ENCODE measurements at regions not wholly inside any gene's neighbourhood (a gene's known extent, or its start where the extent isn't known, plus 50 kb on each side); places are given as distances from the start of the nearest gene placed in this dataset.
"Not testable (repeated sequence)": the region's sequence is repeated elsewhere in the genome, so short reads cannot be mapped to it uniquely, and the experiment has no call there.

GRCh38 chr2:41031282-41031681, 579.4 kb upstream of the SLC8A1 start:
- no peak for DNase-seq (ENCODE audit: insufficient read length, low spot score)
- no peak for FAIRE-seq

DNA sequence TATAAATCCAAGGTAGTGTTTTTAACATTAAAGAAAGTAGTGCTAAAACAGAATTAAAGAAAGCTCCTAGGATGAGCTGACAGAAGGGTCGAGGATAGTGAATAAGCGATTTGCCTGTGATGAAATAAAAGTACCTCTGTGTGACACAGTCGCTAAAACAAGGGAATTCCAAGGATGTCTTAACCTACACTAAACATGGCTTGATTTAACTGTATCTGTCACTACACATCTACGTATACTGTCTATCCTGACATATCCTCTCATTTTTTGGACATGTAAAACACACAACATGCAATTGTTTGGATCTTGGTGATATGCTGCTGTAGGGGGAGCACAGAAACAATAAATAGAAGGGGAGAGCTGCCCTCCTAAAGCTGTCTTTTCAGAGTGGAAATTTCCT, 580.8 kb upstream of the SLC8A1 start:
- no peak for FAIRE-seq

DNA sequence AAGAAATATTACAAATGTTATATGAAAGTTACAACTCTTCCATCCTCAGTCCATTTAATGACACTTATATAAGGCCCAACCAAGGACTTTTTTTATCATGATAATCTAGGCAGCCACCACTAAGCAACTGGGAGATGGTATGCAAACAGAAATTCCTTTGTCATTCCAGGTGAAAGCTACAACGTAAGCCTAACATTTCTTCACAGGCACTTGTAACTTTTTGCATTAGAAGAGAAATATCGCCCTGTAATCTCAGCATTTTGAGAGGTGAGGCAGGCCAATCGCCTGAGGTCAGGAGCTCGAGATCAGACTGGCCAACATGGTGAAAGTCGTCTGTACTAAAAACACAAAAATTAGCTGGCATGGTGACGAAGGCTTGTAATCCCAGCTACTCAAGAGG, 581.2 kb upstream of the SLC8A1 start:
- FAIRE-seq (no peak), DNase-seq (ENCODE audit: insufficient read length, low spot score) (no peak)

More for the DNA sequence above, 580.8 kb upstream of the SLC8A1 start:
- no peak for DNase-seq (ENCODE audit: insufficient read length, low spot score)

GRCh38 chr2:41038408-41038807, 586.5 kb upstream of the SLC8A1 start:
- no peak for FAIRE-seq
- no peak for DNase-seq (ENCODE audit: insufficient read length, low spot score)

- DNase-seq (ENCODE audit: insufficient read length, low spot score); FAIRE-seq: not testable (repeated sequence)
Measured at GRCh38 chr2:41039750-41040149, 587.9 kb upstream of the SLC8A1 start.

DNA sequence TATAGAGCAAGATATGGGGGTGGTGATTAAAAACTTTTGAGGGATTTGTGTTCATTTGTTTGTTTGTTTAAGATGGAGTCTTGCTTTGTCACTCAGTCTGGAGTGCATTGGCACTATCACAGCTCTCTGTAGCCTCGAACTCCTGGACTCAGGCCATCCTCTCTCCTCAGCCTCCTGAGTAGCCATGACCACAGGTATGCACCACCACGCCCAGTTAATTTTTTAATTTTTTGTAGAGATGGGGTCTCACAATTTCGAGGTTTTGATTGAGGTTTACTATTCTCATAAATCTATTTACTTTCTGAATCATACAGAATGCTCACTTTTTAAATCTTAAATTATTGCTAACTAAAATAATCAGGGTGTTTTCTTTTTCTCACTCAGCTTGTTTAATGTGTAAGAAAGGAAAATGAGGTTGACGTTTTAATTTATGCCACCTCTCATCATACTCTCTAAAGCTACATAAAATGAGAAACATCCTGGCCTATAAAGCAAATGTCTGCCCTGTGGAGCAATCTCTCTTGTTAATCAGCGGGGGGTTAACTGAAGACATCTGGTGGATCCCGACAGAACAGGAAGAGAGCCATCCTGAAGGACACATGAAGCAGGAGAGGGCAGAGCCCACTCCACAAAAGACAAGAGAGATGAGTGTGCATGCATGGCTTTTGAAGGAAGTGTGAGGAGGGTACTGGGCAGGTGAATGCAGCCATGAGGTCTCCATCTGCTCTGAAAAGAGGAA, 589.1 kb upstream of the SLC8A1 start:
- FAIRE-seq = no peak
- DNase-seq (ENCODE audit: insufficient read length, low spot score) = no peak

DNA sequence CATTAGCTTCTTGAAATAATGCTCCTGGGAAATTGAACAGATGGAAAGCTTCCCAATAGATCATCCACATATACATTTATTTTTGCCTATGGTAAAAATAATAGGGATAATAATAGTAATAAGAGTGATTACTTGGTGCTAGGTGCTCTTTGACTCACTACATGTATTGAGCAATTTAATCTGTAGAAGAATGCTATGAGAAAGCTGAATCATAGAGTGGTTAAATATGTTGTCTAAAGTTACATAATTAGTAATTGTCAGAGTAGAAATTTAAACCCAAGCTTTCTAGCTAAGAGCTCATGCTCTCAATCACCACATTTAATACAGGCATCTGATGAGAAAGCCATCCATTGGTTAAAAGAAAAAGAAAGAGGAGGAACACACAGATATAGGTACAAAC, 590.5 kb upstream of the SLC8A1 start:
- DNase-seq (ENCODE audit: insufficient read length, low spot score) (no peak), FAIRE-seq (no peak)

DNA sequence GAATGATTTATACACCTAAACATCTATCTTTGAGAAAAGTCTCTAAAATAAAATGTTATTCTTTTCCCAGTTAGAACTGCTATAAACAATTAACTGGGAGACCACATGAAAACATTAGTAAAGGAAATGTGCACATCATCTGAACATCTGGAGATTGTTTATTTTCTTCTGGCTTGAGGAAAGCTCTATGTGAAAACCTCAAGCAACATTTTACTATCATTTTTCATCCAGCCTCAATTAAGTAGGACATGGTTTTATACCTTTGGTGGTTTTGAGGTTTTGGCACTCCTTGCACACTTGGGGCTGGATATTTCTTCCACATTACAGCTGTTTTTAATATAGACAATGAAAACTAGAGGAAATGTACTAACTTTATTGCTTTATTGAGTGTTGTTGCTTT, 609.5 kb upstream of the SLC8A1 start:
- no peak for FAIRE-seq
- DNase-seq (ENCODE audit: insufficient read length, low spot score) = no peak

DNA sequence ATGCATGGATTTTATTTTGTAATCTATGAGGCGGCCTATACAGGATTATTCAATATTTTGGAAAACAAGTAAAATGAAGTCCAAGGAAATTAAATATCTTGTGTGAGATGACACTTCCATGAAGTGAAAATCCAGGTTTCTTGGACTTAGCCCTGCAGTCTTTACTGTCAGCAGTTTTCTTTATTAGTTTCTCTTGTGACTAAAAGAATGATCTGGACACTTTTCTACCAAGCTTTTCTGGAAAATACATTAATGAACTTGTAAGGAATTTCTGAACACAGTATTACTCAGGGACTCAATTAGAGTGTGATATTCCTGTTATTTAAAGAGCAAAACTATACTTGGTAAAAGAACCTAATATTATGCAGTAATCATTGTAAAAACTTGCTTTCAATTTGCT, 610.4 kb upstream of the SLC8A1 start:
- DNase-seq (ENCODE audit: insufficient read length, low spot score) (no peak), FAIRE-seq (no peak)

DNA sequence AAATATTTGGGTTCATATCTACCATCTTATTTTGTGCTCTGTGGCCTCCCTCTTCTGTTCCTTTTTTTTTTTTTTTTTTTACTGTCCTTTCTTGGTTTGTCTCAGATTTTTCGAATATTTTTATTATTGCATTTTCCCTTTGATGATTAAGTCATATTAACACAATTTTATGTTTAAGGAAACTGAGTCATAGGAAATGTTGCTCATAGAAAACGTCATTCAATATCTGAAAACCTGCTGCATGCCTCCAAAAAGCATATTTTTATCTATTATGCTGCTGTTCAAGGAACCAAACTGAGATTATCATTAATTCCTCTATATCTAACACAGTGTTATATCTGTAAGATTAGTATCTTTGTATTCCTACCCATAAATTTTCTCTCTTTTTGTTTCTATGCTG, 614.3 kb upstream of the SLC8A1 start:
- DNase-seq (ENCODE audit: insufficient read length, low spot score) (no peak), FAIRE-seq (no peak)

- DNase-seq (ENCODE audit: insufficient read length, low spot score) = no peak
- FAIRE-seq = no peak
Measured at GRCh38 chr2:41068740-41069139, 616.9 kb upstream of the SLC8A1 start.

GRCh38 chr2:41078341-41078740, 626.5 kb upstream of the SLC8A1 start:
- DNase-seq (ENCODE audit: insufficient read length, low spot score) (no peak), FAIRE-seq (no peak)

DNA sequence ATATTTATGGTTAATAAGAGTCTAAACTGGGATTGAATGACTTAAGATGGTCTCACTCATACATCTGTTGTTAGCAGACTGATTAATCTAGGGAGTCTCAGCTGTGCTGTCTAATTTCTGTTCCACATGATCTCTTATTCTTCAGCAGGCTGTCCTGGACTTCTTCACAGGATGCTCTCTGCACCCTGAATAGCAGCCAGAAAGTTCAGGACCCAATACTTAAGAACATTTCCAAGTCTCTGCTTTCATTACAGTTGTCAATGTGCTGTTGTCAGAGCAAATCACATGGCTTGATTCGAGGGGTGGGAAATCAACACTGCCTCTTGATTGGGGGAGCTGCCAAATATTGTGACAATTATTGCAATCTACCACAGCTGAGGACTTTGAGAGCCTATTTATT, 627.1 kb upstream of the SLC8A1 start:
- DNase-seq (ENCODE audit: insufficient read length, low spot score) (no peak), FAIRE-seq (no peak)

DNA sequence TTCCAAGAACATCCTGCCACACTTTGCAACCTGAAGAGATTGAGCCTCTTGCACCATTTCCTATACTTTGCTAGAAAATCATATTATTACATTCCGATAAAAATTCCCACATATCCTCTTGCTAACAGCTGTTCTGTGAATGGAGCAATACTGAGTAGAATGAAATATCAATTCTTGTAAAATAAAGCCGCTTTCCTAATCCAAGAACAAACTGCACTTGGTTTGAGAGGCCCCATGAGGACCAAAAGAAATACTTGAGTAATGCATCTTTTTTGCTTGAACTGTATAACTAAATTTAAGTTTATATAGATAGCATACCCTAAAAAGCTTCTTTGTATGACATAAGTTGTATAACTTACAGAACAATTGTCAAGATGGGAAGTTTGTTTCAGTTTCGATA, 632.4 kb upstream of the SLC8A1 start:
- DNase-seq (ENCODE audit: insufficient read length, low spot score) (no peak), FAIRE-seq (no peak)

- FAIRE-seq (no peak), DNase-seq (ENCODE audit: insufficient read length, low spot score) (no peak)
Measured at GRCh38 chr2:41087946-41088345, 636.1 kb upstream of the SLC8A1 start.

DNA sequence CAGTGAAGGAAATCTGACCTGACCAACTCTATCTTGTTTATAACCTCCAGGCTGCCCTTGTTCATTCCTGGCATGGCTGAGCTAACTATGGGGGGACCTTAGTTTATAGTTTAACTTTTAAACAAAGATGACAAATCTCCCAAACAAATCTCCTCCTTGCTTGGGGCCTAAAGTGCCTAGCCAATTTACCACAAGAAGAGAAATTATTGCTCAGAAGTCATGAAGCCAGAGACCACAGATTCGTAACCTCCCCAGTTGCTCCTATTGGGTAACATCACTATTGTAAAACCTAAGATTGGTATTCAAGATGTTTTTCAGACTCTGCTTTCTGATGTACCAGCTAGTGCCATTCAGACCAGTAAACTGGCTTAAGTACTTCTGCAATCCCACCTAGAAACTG, 649.4 kb upstream of the SLC8A1 start:
- FAIRE-seq = no peak
- no peak for DNase-seq (ENCODE audit: insufficient read length, low spot score)

DNA sequence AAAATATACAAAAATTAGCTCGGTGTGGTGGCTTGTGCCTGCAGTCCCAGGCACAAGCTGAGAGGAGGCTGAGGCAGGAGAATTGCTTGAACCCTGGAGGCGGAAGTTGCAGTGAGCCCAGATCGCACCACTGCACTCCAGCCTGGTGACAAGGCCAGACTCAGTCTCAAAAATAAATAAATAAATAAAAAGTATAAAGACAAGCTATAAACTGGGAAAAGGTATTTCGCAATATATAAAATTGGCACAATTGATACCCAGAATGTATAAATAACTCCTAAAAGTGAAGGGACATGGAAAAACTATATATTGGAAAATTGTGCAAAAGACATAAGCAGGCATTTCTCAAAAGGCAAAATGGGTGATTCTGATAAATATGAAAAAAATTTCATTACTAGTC, 657.9 kb upstream of the SLC8A1 start:
- DNase-seq (ENCODE audit: insufficient read length, low spot score) (no peak), FAIRE-seq (no peak)

DNA sequence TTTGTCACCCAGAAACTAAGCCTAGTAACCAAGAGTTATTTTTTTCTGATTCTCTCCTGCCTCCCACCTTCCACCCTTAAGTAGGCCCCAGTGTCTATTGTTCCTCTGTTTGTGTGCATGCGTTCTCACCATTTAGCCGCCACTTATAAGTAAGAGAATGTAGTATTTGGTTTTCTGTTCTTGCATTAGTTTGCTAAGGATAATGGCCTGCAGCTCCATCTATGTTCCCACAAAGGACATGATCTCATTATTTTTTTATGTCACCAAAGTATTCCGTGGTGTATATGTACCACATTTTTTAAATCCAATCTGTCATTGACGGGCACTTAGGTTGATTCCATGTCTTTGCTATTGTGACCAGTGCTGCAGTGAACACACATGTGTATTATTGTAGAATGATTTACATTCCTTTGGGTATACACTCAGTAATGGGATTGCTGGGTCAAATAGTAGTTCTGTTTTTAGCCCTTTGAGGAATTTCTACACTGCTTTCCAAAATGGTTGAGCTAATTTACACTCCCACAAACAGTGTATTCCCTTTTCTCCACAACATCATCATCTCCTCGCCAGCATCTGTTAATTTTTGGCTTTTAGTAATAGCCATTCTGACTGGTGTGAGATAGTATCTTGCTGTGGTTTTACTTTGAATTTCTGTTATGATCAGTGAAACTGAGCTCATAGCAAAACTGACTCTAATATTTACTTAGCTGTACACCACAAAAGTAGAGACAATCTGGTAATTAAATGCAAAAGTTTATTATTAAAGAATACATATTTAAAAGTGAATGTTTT, 660.1 kb upstream of the SLC8A1 start:
- no peak for DNase-seq (ENCODE audit: insufficient read length, low spot score)
- FAIRE-seq = no peak

- DNase-seq (ENCODE audit: insufficient read length, low spot score) (no peak), FAIRE-seq (no peak)
Measured at GRCh38 chr2:41116106-41116797, 664.4 kb upstream of the SLC8A1 start.

- DNase-seq (ENCODE audit: insufficient read length, low spot score) (no peak), FAIRE-seq (no peak)
Measured at GRCh38 chr2:41119489-41119888, 667.6 kb upstream of the SLC8A1 start.

DNA sequence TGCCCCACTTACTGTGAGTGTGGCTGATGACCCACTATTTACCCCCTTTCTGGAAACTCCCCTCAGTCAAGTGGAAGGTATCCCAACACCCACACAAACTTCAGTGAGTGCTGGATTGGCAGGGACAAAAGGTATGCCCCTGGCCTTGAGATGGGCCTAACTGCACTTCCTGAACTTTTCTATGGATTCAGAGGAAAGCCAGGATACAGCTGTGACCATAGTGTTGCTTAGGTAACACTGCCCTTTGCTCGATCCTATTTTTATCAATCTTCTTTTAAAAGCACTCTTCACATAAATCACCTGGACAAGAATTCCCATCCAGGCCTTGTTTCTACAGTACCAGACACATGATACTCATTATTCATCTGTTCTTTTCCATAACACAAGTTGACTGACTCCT, 671.5 kb upstream of the SLC8A1 start:
- no peak for DNase-seq (ENCODE audit: insufficient read length, low spot score)
- no peak for FAIRE-seq

GRCh38 chr2:41127351-41127750, 675.5 kb upstream of the SLC8A1 start:
- DNase-seq (ENCODE audit: insufficient read length, low spot score) = no peak
- no peak for FAIRE-seq

Measured in GM19239 (cell line).